NCI-H226 (cell line): ENCODE measurements at regions not wholly inside any gene's neighbourhood (a gene's known extent, or its start where the extent isn't known, plus 50 kb on each side); places are given as distances from the start of the nearest gene placed in this dataset.

Experiments used
- DNase-seq: peaks from one replicate; pipeline ENCODE4 v3.0.0-alpha.2; 2015

DNA sequence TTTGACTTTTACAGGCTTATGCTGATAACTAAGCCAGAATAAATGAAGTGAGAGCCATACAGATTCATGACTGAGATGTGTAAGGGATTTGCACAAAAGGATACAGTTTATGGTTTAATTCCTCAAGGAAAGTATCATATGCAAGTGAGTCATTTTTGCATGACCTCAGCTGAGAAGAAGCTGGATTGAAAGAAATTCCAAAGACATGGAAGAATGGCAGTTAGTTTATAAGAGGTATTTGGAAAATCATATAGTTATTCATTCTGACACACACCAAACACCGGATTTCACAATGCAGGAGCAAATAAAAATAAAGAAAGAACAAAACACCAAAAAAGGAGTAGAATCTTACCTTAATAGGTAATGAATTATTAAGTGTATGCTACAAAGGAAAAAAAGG lies 83.2 kb upstream of the RND3 start:
- peak; percentile 92 for DNase-seq

DNA sequence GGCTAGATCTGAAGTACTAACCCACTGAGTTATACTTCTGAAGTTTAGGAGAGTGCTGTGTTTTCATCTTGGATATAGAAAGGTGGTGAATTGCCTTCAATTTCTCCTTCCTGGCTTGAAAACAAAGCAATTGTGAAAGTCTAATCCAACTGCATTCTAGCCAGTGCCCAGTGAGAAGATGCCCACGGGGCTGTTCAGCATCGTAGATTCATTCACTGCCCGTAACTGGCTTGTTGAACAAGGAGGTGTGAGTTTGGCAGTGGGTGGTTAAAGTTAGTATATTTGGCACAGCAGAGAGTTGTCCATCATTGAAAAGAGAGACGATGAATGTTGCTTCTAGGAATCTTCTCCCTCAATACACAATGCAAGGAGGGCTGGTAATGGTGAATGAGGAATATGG lies 82.3 kb upstream of the RND3 start:
- no peak for DNase-seq

DNA sequence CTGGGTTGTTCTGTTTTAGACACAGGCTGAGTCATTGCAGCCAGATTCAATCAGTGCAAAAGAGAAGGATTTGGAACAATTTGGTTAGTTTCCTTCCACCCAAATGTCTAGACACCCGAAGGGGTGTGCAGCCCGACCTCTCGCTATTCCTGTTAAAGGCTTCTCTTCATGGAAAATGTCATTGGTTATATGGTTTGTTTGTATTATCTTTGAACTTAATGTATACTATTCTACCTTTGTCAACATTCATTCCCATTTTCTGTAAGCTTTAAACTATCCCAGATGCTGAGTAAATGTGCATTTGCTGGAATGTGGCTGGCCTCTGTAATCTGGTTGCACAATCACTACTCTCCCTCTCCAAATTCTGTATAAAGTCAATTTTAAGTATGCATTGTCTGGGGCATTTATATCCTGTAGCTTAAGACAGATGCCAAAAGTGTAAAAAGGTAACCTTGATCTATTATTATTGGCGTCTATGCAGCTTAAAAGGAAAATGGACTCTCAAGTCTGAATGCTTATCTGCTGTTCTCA lies 80.4 kb upstream of the RND3 start:
- no peak for DNase-seq

DNA sequence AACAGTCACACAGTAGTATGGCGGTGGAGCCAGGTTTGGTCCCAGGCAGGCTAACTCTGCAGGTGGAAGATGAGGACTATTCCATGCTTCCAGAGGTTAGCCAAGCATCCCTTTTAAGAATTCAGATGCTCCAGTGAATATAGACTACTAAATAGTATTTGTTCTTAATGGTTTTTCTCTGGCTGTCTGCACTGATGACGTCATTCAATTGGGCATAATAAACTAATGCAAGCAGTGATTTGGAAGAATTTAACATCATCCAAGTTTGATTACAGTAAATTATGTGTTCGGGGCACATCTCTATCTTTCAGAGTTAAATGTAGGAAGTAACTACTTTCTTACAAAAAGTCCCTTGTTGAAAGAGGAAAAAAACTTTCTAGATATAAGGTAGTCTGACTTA lies 78.8 kb upstream of the RND3 start:
- no peak for DNase-seq

DNA sequence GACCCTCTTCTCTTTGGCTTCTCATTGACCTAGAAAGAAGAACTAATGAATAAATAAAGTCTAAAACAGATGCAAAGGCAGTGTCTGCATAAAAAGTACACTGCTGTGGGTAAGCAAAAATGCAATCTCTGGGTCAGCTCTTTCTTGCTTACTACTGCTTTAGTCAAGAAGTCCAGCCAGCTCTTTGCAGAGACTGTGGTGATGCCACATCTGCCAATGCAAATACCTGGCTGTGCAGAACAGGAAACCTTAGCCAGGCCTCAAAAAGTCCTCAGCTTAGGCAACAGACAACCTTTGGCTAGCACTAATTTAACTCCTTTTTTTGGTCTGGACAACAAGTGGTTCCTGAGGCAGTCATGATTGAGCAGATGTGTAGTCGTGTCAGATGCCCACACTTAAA lies 73.6 kb upstream of the RND3 start:
- DNase-seq: no peak

DNA sequence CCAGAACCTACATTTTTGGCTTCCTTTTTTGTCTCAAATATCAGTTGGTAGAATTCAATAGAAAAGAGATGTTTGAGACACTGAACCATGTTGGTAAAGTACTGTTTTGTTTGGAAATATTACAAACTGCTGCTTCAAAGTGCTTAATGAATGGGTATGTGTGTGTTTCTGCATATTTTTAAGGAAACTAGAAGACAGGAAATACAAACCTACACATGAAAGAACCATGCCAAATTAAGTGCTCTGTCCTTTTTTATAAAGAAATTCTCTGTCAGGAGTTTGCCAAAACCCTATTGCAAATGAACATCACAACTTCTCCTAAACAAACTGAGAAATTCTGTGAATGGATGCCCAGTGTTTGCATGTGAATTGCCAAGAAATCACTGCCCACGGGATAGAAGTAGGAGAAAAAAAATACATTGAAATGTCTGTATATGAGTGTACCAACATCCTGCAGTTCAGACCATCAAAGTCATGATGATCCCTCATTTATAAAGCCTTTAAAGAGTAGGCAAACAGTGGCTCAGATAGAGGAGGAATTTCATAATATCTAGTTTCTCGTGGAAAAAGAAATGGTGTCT lies 69.6 kb upstream of the RND3 start:
- no peak for DNase-seq

DNA sequence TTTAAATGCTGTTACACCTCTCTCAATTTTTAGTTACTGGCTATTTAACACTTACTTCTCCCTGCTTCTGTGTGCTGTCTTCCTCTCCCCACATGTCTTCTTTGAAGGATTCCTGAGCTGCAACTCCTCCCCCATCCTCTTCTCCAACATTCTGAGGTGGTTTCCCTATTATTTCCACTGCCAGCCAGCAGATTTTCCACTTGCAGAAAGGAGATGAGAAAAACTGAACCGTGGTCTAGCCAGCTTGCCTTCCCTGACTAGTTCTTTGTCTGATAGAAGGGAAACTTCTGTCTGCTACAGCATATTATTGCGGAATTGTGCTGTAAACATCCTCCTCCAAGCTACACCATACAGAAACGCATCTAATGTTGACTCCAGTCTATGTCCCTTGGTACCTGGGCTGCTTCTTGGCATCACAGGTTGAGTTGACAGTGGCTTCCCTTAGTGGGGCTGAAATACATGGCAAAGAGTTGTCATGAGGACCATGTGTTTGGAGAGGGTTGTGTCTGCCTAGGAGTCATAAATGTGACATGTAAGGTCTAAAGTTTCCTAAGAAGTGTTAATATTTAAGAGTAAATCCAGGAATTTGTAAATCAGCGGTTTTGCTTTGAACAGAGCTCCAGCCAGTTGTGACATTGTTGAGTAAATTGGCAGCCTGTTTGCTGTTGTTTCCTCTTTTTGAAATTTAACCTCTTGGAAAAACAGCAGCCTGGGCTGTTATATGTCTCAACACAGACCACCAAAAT lies 68.3 kb upstream of the RND3 start:
- DNase-seq: no peak

DNA sequence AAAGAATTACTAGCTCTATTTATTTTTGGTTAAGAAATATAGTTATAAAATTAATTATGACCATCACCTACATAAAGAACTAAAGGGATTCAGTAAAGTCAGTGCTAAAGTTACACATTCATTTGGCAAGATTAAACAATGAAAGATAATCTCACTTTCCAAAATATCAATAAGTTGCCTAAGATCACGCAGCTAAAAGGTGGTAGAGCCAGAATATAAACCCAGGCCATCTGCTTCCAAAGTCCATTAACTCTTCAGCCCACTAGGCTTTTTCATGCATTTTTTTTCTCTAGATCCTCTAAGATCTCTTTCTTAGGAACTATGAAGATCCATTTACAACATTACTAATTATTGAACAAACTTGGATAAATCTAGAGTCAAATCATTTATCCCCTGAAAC lies 66.6 kb upstream of the RND3 start:
- no peak for DNase-seq

DNA sequence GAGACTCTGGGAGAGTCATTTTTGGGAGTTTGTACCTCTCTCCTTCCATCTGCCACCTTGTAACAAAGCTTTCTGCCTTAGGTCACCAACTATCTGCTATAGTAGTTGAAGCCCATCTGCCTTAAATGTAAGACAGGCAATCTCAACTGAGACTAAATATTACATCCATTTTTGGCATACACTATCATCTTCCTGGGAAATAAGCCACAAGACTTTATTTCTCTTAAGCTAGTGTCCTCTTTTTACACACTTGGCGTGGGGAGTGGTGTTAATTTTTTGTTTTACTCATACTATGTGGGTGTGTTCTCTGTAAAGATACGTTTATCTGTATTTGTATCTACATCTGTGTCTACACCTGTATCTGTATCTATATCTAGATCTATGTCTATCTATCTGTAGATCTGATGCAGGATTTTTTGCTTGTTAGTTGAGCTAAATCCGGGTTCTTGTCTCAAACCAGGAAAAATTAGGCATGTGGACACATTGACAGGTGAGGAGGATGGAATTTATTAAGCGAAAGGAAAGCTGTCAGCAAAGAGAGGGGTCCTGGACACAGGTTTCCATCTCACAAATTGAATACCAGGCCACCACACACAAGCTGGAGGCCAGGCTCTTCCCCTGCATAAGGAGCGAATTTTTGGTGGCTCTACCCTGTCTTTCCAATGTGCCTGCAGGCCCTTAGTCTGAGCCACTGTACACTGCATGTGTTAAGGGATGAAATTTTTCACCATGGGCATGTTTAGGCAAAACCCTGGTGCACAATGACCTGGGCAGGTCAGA lies 64.8 kb upstream of the RND3 start:
- DNase-seq: no peak

DNA sequence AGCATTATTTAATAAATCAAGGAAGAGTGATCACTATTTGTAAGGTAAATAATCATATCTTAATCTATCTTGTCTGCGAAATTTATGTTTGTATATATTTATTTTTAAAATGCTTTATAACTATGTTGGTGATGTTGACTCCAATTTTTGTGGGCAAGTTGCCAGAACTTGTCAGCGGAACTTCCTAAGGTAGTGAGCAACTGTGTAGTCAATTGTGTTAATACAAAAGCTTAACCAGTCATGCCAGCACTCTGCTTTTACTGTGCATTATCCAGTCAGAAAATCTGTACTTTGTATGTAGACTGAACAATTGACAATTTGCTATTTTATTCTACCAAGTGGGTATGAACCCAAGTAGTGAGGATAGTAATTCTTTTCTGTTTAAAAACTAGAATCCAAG lies 61.9 kb upstream of the RND3 start:
- DNase-seq: no peak

DNA sequence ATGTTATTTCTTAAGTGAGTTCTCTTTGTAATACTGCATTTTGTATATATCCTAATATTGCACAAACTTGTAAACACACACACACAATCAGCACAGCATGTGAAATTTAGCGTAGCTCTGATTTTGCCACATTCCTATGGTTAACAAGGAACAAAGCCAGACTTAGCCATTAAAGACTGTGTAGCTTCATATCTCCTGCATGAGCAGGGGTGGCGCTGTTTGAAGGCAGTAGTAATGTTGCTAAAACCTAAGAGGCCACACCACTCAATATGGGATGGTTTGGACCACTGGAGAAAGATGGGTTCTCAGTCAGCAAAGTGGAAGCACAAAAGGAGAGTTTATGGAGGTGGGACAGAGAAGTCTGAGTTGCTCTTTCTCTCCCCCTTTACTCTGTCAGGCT lies 61.1 kb upstream of the RND3 start:
- DNase-seq: peak; percentile 18

DNA sequence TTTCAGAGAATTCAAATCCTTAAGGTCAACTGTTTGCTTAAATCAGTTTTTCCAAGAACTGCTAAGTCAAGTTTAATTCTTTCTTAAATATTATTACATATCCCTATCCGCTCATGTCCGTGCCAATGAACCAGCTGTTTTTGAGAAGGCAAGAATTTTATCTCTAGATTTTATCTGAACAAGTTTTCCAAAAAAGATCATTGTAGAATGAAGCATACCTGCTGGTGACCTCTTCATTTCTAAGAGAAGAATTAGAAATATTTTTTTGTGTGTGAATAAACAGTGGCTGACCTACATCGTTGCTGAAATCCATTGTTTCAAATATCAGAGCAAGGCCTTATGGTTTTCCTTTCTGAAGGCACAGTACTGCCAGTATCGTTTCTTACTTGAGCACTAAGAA lies 58.4 kb upstream of the RND3 start:
- no peak for DNase-seq

DNA sequence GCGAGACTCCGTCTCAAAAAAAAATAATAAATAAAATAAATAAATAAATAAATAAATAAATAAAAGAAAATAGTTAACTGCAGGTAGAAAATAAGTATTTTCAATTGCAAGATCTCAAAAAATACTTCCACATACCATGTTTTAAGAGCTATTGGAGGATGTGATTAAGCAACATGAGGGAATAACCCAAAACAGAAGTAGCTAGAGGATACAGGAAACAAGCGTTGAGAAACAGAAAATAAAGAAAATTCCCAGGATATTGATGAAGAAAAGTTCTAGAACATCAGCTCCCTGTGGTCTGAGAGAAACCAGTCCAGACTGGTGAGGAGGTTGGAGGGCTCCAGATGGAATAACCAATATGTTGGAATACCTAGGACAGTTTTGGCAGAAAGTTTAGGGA lies 57.3 kb upstream of the RND3 start:
- DNase-seq: no peak

DNA sequence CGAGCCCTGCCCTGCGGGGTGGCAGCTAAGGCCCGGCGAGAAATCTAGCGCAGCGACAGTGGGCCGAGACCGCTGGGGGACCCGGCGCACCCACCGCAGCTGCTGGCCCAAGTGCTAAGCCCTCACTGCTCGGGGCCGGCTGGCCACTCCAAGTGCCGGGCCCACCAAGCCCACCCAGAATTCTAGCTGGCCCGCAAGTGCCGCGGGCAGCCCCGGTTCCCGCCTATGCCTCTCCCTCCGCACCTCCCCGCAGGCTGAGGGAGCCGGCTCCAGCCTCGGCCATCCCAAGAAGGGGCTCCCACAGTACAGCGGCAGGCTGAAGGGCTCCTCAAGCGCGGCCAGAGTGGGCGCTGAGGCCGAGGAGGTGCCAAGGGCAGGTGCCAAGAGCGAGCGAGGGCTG lies 55.2 kb upstream of the RND3 start:
- no peak for DNase-seq

DNA sequence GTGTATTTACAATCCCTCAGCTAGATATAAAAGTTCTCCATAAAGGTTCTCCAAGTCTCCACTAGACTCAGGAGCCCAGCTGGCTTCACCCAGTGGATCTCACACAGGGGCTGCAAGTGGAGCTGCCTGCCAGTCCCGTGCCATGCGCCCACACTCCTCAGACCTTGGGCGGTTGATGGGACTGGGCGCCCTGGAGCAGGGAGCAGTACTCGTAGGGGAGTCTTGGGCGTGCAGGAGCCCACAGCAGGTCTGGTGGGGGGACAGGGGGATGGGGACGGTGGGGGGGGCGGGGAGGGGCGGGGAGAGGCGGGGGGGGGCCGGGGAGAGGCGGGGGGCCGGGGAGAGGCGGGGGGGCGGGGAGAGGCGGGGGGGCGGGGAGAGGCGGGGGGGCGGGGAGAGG lies 54.7 kb upstream of the RND3 start:
- DNase-seq: no peak

DNA sequence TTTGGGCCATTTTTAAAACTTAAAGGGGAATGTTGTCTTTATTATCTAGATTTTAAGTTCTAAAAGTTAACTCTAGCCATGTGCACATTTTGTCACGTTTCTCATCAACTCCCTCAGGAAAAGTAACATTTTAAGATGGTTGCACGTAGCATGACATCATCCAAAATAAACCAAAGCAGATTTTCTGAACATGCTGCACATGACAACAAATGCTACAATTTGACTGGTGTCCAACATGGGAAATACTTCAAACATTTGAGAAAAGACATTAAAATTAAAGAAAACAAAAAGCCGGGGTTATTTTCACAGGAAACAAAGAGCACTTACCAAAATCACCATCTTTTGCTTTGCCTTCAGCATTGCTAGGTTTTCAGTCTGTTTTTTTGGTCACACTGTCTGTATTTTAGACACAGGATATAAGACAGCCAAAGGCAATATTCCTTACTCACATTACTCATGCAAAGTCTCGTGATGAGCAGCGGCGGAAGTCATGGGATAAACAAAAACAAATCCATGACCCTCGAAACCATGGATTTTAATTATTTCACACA lies 51.3 kb upstream of the RND3 start:
- DNase-seq: no peak
